ENCODE measurements at regions not wholly inside any gene's neighbourhood (a gene's known extent, or its start where the extent isn't known, plus 50 kb on each side); places are given as distances from the start of the nearest gene placed in this dataset.
"Not testable (repeated sequence)": the region's sequence is repeated elsewhere in the genome, so short reads cannot be mapped to it uniquely, and the experiment has no call there.

- H3K27ac ChIP-seq (ENCODE audit: low read depth, low read length) = no peak overlapping the region
- no peaks in the 10 kb centered on the region for H3K9me2 ChIP-seq (replicated peaks; ENCODE audit: control insufficient read depth, low read length)
- no peaks in the 10 kb centered on the region for H3K9me3 ChIP-seq (ENCODE audit: control insufficient read depth, insufficient read depth, low read length)
- no peak overlapping the region for H3K4me2 ChIP-seq (ENCODE audit: low read length)
- peaks cover 17% of the 10 kb centered on the region for H3K4me1 ChIP-seq (ENCODE audit: control insufficient read depth, low read length)
- H3K4me3 ChIP-seq (ENCODE audit: low read length) = no peak overlapping the region
- no peaks in the 10 kb centered on the region for H3K36me3 ChIP-seq (ENCODE audit: control insufficient read depth, low read length)
- no peaks in the 10 kb centered on the region for H3F3A ChIP-seq (ENCODE audit: control insufficient read depth, insufficient read depth)
- no peaks in the 10 kb centered on the region for H3K79me2 ChIP-seq (ENCODE audit: control insufficient read depth, low read length)
- peaks cover 3% of the 10 kb centered on the region; the same call in 1 of the 2 replicates for H3K27me3 ChIP-seq (ENCODE audit: control insufficient read depth, low read length)
- no peak for TF ChIP-seq EZH2phosphoT487 (IDR thresholded peaks at IDR 0.05; ENCODE audit: borderline replicate concordance, low read length)
- no peak for TF ChIP-seq CTCF (IDR thresholded peaks at IDR 0.05; ENCODE audit: low read depth, low read length, poor library complexity, severe bottlenecking)
- no peaks in the 10 kb centered on the region for H4K20me1 ChIP-seq (ENCODE audit: control insufficient read depth, insufficient read depth, low read depth, low read length)
Measured at GRCh38 chr20:47974234-47974878, 189.1 kb upstream of the SULF2 start.

- TF ChIP-seq CTCF (IDR thresholded peaks at IDR 0.05; ENCODE audit: low read depth, low read length, poor library complexity, severe bottlenecking) (no peak), EZH2phosphoT487 (IDR thresholded peaks at IDR 0.05; ENCODE audit: borderline replicate concordance, low read length) (no peak)
- peaks cover 17% of the 10 kb centered on the region for H3K4me1 ChIP-seq (ENCODE audit: control insufficient read depth, low read length)
- no peaks in the 10 kb centered on the region for H3K36me3 ChIP-seq (ENCODE audit: control insufficient read depth, low read length)
- H3K79me2 ChIP-seq (ENCODE audit: control insufficient read depth, low read length) = no peaks in the 10 kb centered on the region
- no peaks in the 10 kb centered on the region for H3F3A ChIP-seq (ENCODE audit: control insufficient read depth, insufficient read depth)
- no peaks in the 10 kb centered on the region for H3K9me3 ChIP-seq (ENCODE audit: control insufficient read depth, insufficient read depth, low read length)
- H3K9me2 ChIP-seq (replicated peaks; ENCODE audit: control insufficient read depth, low read length) = no peaks in the 10 kb centered on the region
- no peaks in the 10 kb centered on the region; the same call in 1 of the 2 replicates for H3K27me3 ChIP-seq (ENCODE audit: control insufficient read depth, low read length)
- no peak overlapping the region for H3K27ac ChIP-seq (ENCODE audit: low read depth, low read length)
- no peak overlapping the region for H3K4me2 ChIP-seq (ENCODE audit: low read length)
- no peaks in the 10 kb centered on the region for H4K20me1 ChIP-seq (ENCODE audit: control insufficient read depth, insufficient read depth, low read depth, low read length)
- H3K4me3 ChIP-seq (ENCODE audit: low read length) = no peak overlapping the region
Measured at GRCh38 chr20:47973519-47974233, 188.4 kb upstream of the SULF2 start.

GRCh38 chr20:47972916-47973309 is 187.6 kb upstream of the SULF2 start:
- Histone ChIP-seq H3K36me3 (ENCODE audit: control insufficient read depth, low read length) (no peaks in the 10 kb centered on the region), H3K4me2 (ENCODE audit: low read length) (no peak overlapping the region), H3K9me2 (replicated peaks; ENCODE audit: control insufficient read depth, low read length) (no peaks in the 10 kb centered on the region), H3F3A (ENCODE audit: control insufficient read depth, insufficient read depth) (no peaks in the 10 kb centered on the region), H4K20me1 (ENCODE audit: control insufficient read depth, insufficient read depth, low read depth, low read length) (no peaks in the 10 kb centered on the region), H3K4me1 (ENCODE audit: control insufficient read depth, low read length) (peaks cover 17% of the 10 kb centered on the region), H3K27me3 (ENCODE audit: control insufficient read depth, low read length) (no peaks in the 10 kb centered on the region), H3K27ac (ENCODE audit: low read depth, low read length) (no peak overlapping the region), H3K9me3 (ENCODE audit: control insufficient read depth, insufficient read depth, low read length) (no peaks in the 10 kb centered on the region), H3K4me3 (ENCODE audit: low read length) (no peak overlapping the region), H3K79me2 (ENCODE audit: control insufficient read depth, low read length) (no peaks in the 10 kb centered on the region)
- TF ChIP-seq CTCF (IDR thresholded peaks at IDR 0.05; ENCODE audit: low read depth, low read length, poor library complexity, severe bottlenecking) = no peak
- TF ChIP-seq EZH2phosphoT487 (IDR thresholded peaks at IDR 0.05; ENCODE audit: borderline replicate concordance, low read length) = no peak

- not testable (repeated sequence) for H3K4me2 ChIP-seq (ENCODE audit: low read length); H3F3A ChIP-seq (ENCODE audit: control insufficient read depth, insufficient read depth); H3K36me3 ChIP-seq (ENCODE audit: control insufficient read depth, low read length); H4K20me1 ChIP-seq (ENCODE audit: control insufficient read depth, insufficient read depth, low read depth, low read length); H3K4me3 ChIP-seq (ENCODE audit: low read length); H3K9me2 ChIP-seq (replicated peaks; ENCODE audit: control insufficient read depth, low read length); H3K79me2 ChIP-seq (ENCODE audit: control insufficient read depth, low read length); H3K27ac ChIP-seq (ENCODE audit: low read depth, low read length); H3K27me3 ChIP-seq (ENCODE audit: control insufficient read depth, low read length); H3K9me3 ChIP-seq (ENCODE audit: control insufficient read depth, insufficient read depth, low read length)
- H3K4me1 ChIP-seq (ENCODE audit: control insufficient read depth, low read length) = peaks cover 17% of the 10 kb centered on the region
Measured at GRCh38 chr20:47972297-47972915, 187.1 kb upstream of the SULF2 start.
